ENCODE measurements at regions not wholly inside any gene's neighbourhood (a gene's known extent, or its start where the extent isn't known, plus 50 kb on each side); places are given as distances from the start of the nearest gene placed in this dataset.
"Not testable (repeated sequence)": the region's sequence is repeated elsewhere in the genome, so short reads cannot be mapped to it uniquely, and the experiment has no call there.

- Mint-ChIP-seq H3K36me3 (no peaks in the 10 kb centered on the region), H3K4me1 (no peaks in the 10 kb centered on the region), H3K27ac (no peak overlapping the region), H3K9me3 (peaks cover 0 to 31% (median 5%) of the 10 kb centered on the region in 9 donors), H3K27me3 (peaks cover 0 to 20% (median 14%) of the 10 kb centered on the region in 5 donors), H3K4me3 (no peak overlapping the region)
- ATAC-seq (no peak), DNase-seq (no peak)
- POLR2A ChIA-PET: no interaction called here
These were observed 404.2 kb upstream of the IRX2 start for GRCh38 chr5:3155717-3156116.

DNA sequence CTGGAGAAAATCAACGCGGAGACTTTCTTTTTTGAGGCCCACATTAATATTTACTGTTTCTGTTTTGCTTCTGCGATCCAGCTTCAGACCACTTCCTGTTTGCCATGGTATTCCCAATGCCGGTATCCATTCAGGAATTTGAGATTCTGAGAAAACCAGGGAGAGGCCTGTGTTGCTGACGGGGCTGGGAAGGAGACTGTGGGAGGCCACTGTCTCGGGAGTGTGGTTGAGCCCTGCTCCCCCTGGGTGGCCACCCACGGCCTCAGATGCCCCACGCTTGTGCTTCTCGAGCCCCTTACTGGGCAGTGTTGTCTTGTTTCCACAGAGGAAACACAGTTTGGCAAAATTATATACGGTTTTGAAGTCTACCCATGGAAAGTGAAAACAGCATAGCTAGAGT is 403.6 kb upstream of the IRX2 start:
- Mint-ChIP-seq H3K36me3 (no peaks in the 10 kb centered on the region), H3K27ac (no peak overlapping the region), H3K4me1 (no peaks in the 10 kb centered on the region), H3K4me3 (no peak overlapping the region), H3K9me3 (peaks cover 0 to 31% (median 8%) of the 10 kb centered on the region in 9 donors), H3K27me3 (peaks cover 0 to 20% (median 12%) of the 10 kb centered on the region in 5 donors)
- no peak for ATAC-seq
- POLR2A ChIA-PET: no interaction called here
- no peak for DNase-seq

DNA sequence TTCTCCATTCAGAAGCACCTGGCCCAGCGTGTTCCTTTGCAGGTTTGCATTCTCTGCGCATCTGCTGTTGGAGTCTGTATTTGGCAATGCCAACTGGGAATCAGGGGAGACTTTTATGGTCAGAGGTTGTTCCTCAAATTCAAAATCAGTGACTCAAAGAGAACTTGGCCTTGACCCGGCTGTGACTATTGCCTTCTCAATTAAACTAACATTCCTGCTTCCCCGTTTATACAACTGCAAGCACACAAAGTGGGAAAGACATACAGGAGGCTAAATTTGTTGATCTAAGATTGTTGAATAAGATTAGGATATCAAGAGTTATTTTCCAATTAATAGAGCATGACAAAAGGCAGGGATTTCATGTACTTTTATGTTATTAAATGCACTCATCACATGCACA is 402.4 kb upstream of the IRX2 start:
- peaks cover 0 to 33% (median 10%) of the 10 kb centered on the region in 9 donors for H3K9me3 Mint-ChIP-seq
- ATAC-seq (no peak), DNase-seq (no peak)
- H3K27ac Mint-ChIP-seq: peak overlapping the region in 1 of 10 donors; percentile 31
- H3K36me3 Mint-ChIP-seq: peaks cover 0 to 6% (median 0%) of the 10 kb centered on the region in 3 donors
- no peak overlapping the region for H3K4me3 Mint-ChIP-seq
- peaks cover 0 to 22% (median 14%) of the 10 kb centered on the region in 5 donors for H3K27me3 Mint-ChIP-seq
- POLR2A ChIA-PET: no interaction called here
- H3K4me1 Mint-ChIP-seq: no peaks in the 10 kb centered on the region

DNA sequence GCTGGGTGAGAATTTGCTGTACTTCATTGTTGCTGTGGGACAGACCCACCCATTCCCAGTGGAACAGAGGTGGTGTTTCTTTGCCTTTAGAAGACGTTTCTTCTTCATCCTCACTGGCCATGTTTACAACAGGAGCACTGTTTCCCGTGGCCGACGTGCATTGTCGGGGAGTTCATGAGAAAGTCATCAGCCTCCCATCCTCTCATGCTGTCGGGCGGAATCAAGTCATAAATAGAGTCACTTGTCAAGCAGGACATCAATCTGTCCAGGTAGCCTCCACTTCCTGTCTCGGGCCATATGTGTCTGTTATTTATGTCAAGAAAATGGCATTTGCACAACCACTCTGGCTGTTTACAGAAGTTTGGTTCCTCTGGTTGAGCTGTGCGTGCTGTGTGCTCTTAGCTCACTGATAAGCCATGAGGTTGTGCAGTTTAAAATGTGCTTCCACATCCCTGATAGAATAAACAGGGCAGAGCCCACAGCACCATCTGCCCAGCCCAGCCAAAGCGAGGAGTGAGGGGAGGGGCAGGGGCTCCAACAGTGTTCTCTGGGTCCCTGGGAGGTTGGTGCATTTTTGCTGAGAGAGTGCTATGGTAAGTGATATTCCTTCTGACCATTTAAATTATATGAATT is 401.9 kb upstream of the IRX2 start:
- peaks cover 0 to 22% (median 14%) of the 10 kb centered on the region in 5 donors for H3K27me3 Mint-ChIP-seq
- POLR2A ChIA-PET: no interaction called here
- H3K4me3 Mint-ChIP-seq: no peak overlapping the region
- peaks cover 0 to 6% (median 0%) of the 10 kb centered on the region in 3 donors for H3K36me3 Mint-ChIP-seq
- no peak for ATAC-seq
- no peak for DNase-seq
- H3K9me3 Mint-ChIP-seq: peaks cover 0 to 33% (median 10%) of the 10 kb centered on the region in 9 donors
- no peaks in the 10 kb centered on the region for H3K4me1 Mint-ChIP-seq
- H3K27ac Mint-ChIP-seq: no peak overlapping the region

- DNase-seq (no peak), ATAC-seq (no peak)
- Mint-ChIP-seq H3K9me3 (peaks cover 0 to 33% (median 7%) of the 10 kb centered on the region in 9 donors), H3K4me1 (no peaks in the 10 kb centered on the region), H3K4me3 (no peak overlapping the region), H3K27me3 (peaks cover 0 to 22% (median 12%) of the 10 kb centered on the region in 5 donors), H3K36me3 (peaks cover 0 to 6% (median 0%) of the 10 kb centered on the region in 3 donors), H3K27ac (no peak overlapping the region)
- POLR2A ChIA-PET: no interaction called here
These were observed 398.4 kb upstream of the IRX2 start for GRCh38 chr5:3149899-3150298.

DNA sequence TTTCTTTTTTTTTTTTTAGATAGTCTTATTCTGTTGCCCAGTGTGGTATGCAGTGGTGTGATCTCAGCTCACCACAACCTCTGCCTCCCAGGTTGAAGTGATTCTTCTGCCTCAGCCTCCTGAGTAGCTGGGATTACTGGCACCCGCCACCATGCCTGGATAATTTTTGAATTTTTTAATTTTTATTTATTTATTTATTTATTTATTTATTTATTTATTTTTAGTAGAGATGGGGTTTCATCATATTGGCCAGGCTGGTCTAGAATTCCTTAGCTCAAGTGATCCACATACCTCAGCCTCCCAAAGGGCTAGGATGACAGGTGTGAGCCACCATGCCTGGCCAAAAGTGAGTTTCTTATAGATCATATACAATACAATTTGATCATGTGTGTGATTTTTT is 395.9 kb upstream of the IRX2 start:
- POLR2A ChIA-PET, H3K4me1 Mint-ChIP-seq, DNase-seq, H3K36me3 Mint-ChIP-seq, ATAC-seq, H3K27ac Mint-ChIP-seq, H3K4me3 Mint-ChIP-seq: not testable (repeated sequence)
- Mint-ChIP-seq H3K27me3 (peaks cover 0 to 22% (median 8%) of the 10 kb centered on the region in 5 donors), H3K9me3 (peaks cover 0 to 32% (median 9%) of the 10 kb centered on the region in 9 donors)

- POLR2A ChIA-PET: no interaction called here
- DNase-seq (no peak), ATAC-seq (no peak)
- Mint-ChIP-seq H3K4me3 (no peak overlapping the region), H3K9me3 (peaks cover 0 to 26% (median 4%) of the 10 kb centered on the region in 9 donors), H3K27ac (no peak overlapping the region), H3K27me3 (peaks cover 0 to 15% (median 5%) of the 10 kb centered on the region in 5 donors), H3K36me3 (peaks cover 0 to 6% (median 0%) of the 10 kb centered on the region in 3 donors), H3K4me1 (no peaks in the 10 kb centered on the region)
These were observed 394.2 kb upstream of the IRX2 start for GRCh38 chr5:3145641-3146040.

GRCh38 chr5:3143382-3143781 is 391.9 kb upstream of the IRX2 start:
- Mint-ChIP-seq H3K9me3 (peaks cover 2 to 22% (median 6%) of the 10 kb centered on the region in 9 donors), H3K4me3 (no peak overlapping the region), H3K36me3 (peaks cover 0 to 9% (median 0%) of the 10 kb centered on the region in 3 donors), H3K27ac (no peak overlapping the region), H3K27me3 (peaks cover 0 to 3% (median 0%) of the 10 kb centered on the region in 5 donors), H3K4me1 (no peaks in the 10 kb centered on the region)
- DNase-seq (no peak), ATAC-seq (no peak)
- POLR2A ChIA-PET: no interaction called here

DNA sequence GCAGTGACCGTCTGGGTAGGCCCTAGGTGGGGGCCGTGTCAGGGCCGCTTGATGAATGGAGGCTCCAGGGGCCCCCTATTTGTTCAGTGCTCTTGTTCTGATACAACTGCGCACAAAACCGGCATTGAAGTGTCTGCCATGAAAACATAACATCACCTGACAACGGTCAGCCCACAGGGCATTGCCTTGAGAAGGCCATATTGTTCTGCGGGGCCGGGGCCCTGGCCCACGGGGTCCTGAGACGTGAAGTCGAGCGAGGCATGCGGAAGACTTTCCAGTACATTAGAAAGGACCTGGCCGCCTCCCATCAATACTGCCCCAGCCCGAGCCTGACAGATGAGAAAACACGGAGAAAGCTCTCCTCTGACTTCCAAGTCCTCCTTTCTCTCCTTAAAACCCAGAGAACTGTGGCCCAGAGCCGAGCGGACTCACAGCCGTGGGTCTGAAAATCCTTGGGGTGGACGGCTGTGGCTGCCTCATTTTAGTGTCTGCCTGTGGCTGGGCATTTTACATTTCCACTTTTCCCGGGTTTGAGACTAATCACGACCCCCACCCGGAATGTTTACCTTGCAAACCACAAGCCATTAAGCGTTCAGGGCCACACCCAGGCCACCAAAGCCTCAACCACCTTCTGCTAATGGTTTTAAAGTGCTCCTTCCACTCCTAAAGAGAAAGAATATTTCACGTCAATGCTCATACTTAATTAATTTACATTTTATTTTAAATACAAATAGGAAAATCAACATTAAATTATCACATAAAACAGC is 391.0 kb upstream of the IRX2 start:
- ATAC-seq: no peak
- Mint-ChIP-seq H3K27me3 (peaks cover 0 to 3% (median 0%) of the 10 kb centered on the region in 5 donors), H3K4me3 (no peak overlapping the region), H3K27ac (no peak overlapping the region), H3K4me1 (no peaks in the 10 kb centered on the region), H3K9me3 (peaks cover 2 to 21% (median 6%) of the 10 kb centered on the region in 9 donors), H3K36me3 (peaks cover 0 to 9% (median 0%) of the 10 kb centered on the region in 3 donors)
- DNase-seq: no peak
- POLR2A ChIA-PET: no interaction called here

GRCh38 chr5:3140117-3140516 is 388.6 kb upstream of the IRX2 start:
- peaks cover 0 to 9% (median 0%) of the 10 kb centered on the region in 3 donors for H3K36me3 Mint-ChIP-seq

GRCh38 chr5:3139499-3139931 is 388.0 kb upstream of the IRX2 start:
- H3K4me3 Mint-ChIP-seq: no peak overlapping the region
- no peak for ATAC-seq

More at GRCh38 chr5:3140117-3140516, 388.6 kb upstream of the IRX2 start:
- Mint-ChIP-seq H3K4me1 (no peaks in the 10 kb centered on the region), H3K27me3 (peaks cover 0 to 3% (median 0%) of the 10 kb centered on the region in 5 donors), H3K9me3 (peaks cover 2 to 22% (median 6%) of the 10 kb centered on the region in 9 donors), H3K4me3 (no peak overlapping the region), H3K27ac (no peak overlapping the region)
- no peak for ATAC-seq
- POLR2A ChIA-PET: no interaction called here
- DNase-seq: no peak

GRCh38 chr5:3131161-3131560 is 379.7 kb upstream of the IRX2 start:
- no peak for DNase-seq
- Mint-ChIP-seq H3K36me3 (no peaks in the 10 kb centered on the region), H3K4me3 (no peak overlapping the region), H3K27me3 (peaks cover 0 to 6% (median 0%) of the 10 kb centered on the region in 5 donors), H3K4me1 (no peaks in the 10 kb centered on the region), H3K9me3 (peaks cover 0 to 8% (median 2%) of the 10 kb centered on the region in 9 donors), H3K27ac (no peak overlapping the region)
- no peak for ATAC-seq
- POLR2A ChIA-PET: no interaction called here

More at GRCh38 chr5:3139499-3139931, 388.0 kb upstream of the IRX2 start:
- H3K36me3 Mint-ChIP-seq: peaks cover 0 to 9% (median 0%) of the 10 kb centered on the region in 3 donors
- no peak for DNase-seq
- H3K27ac Mint-ChIP-seq: no peak overlapping the region
- POLR2A ChIA-PET: no interaction called here
- peaks cover 2 to 23% (median 6%) of the 10 kb centered on the region in 9 donors for H3K9me3 Mint-ChIP-seq
- H3K27me3 Mint-ChIP-seq: peaks cover 0 to 6% (median 0%) of the 10 kb centered on the region in 5 donors
- no peaks in the 10 kb centered on the region for H3K4me1 Mint-ChIP-seq

- no peaks in the 10 kb centered on the region for H3K4me1 Mint-ChIP-seq
- no peak overlapping the region for H3K4me3 Mint-ChIP-seq
- peaks cover 0 to 8% (median 2%) of the 10 kb centered on the region in 9 donors for H3K9me3 Mint-ChIP-seq
- no peak overlapping the region for H3K27ac Mint-ChIP-seq
- H3K27me3 Mint-ChIP-seq: peaks cover 0 to 1% (median 0%) of the 10 kb centered on the region in 5 donors
- POLR2A ChIA-PET: no interaction called here
- DNase-seq (no peak), ATAC-seq (no peak)
- H3K36me3 Mint-ChIP-seq: no peaks in the 10 kb centered on the region
These were observed 377.8 kb upstream of the IRX2 start for GRCh38 chr5:3129252-3129651.

All from naive thymus-derived CD8-positive, alpha-beta T cell (primary cell).